K562 (cell line): ENCODE measurements at regions not wholly inside any gene's neighbourhood (a gene's known extent, or its start where the extent isn't known, plus 50 kb on each side); places are given as distances from the start of the nearest gene placed in this dataset.

Experiments used
- ATAC-seq: fragments of 200-7000 bp; cut with Tn5 transposase; 3 replicates; pipeline ENCODE4 v1.9.1; 2020; ENCODE audit warnings: moderate library complexity
- BruUV-seq: library from RNA; stranded (reverse); fragments of 400-500 nt; replicated peaks from 2 replicates; lab custom pipeline; 2021; lab: Mats Ljungman, UMichigan
- CTCF ChIA-PET: fragments of 300-600 bp; formaldehyde crosslinking; extraction: SDS; loops from one replicate; lab custom pipeline; 2021; ENCODE audit warnings: low intra/inter-chr PET ratio; lab: Yijun Ruan, JAX
- POLR2A ChIA-PET: fragments of 300-600, 350-650 bp; sonication (Branson Sonifier 250); formaldehyde crosslinking; extraction: SDS; loops from one replicate; lab custom pipeline; 2021; ENCODE audit warnings: antibody characterized with exemption, inconsistent platforms; lab: Yijun Ruan, JAX
- DNase-seq, 4 experiments: peaks; one replicate each; pipeline versions ENCODE4 v3.0.0 to v3.0.0-alpha.2; 2011 to 2018; ENCODE audit warnings: low spot score in 3 of 4, mixed read lengths in 3 of 4; ENCODE audit errors: extremely low read depth in 1 of 4
- FAIRE-seq: peaks from 2 replicates; lab custom pipeline; 2011; peaks lifted over from hg19 to GRCh38; lab: Jason Lieb, UNC
- H2AFZ ChIP-seq: 2 replicates; pipeline ENCODE4 v1.6.0; 2011; ENCODE audit warnings: low read depth, low read length, control low read depth, inconsistent platforms
- H3K27ac ChIP-seq: fragments of 200-600 bp; 3 replicates; pipeline ENCODE4 v1.8.0; 2011; ENCODE audit warnings: low read depth, mild to moderate bottlenecking, control low read depth, inconsistent platforms, low read length, moderate library complexity, mixed read lengths; ENCODE audit errors: extremely low read depth
- H3K27me3 ChIP-seq, 2 experiments: fragments of 300-600 bp in 1 of 2; 2 replicates in 1 of 2; 3 replicates in 1 of 2; pipeline versions ENCODE4 v1.6.0 to v1.8.0; 2011; ENCODE audit warnings: inconsistent platforms in 2 of 2, low read length in 2 of 2, mild to moderate bottlenecking in 1 of 2, mixed read lengths in 1 of 2, moderate library complexity in 1 of 2; ENCODE audit not compliant: control insufficient read depth in 2 of 2, insufficient read depth in 2 of 2
- H3K36me3 ChIP-seq: fragments of 300-600 bp; 3 replicates; pipeline ENCODE4 v1.8.0; 2011; ENCODE audit warnings: mild to moderate bottlenecking, low read length, inconsistent platforms; ENCODE audit not compliant: control insufficient read depth, insufficient read depth
- H3K4me1 ChIP-seq, 2 experiments: fragments of 200-600 bp in 1 of 2; replicated peaks in 1 of 2; 2 replicates in 1 of 2; 3 replicates in 1 of 2; pipeline versions ENCODE4 v1.5.1 to v1.8.0; 2011; ENCODE audit warnings: inconsistent platforms in 2 of 2, low read length in 2 of 2, mild to moderate bottlenecking in 1 of 2, mixed read lengths in 1 of 2, moderate library complexity in 1 of 2; ENCODE audit not compliant: control insufficient read depth in 2 of 2, insufficient read depth in 2 of 2
- H3K4me2 ChIP-seq: 2 replicates; pipeline ENCODE4 v1.6.1; 2011; ENCODE audit warnings: low read length, control low read depth, inconsistent platforms, mixed read lengths; ENCODE audit not compliant: insufficient read depth
- H3K4me3 ChIP-seq: fragments of 200-600 bp; sonication (generic), shearing (Covaris generic); 2 replicates; pipeline ENCODE4 v1.5.1; 2016; ENCODE audit warnings: control low read depth, inconsistent platforms
- H3K79me2 ChIP-seq: fragments of 200-600 bp; 3 replicates; pipeline ENCODE4 v1.8.0; 2011; ENCODE audit warnings: low read length, inconsistent platforms; ENCODE audit not compliant: control insufficient read depth, insufficient read depth
- H3K9ac ChIP-seq, 2 experiments: 2 replicates each; pipeline versions ENCODE4 v1.6.0 to v1.6.1; 2011; ENCODE audit warnings: low read depth in 2 of 2, low read length in 2 of 2, control low read depth in 1 of 2, inconsistent platforms in 1 of 2, mild to moderate bottlenecking in 1 of 2, mixed read lengths in 1 of 2; ENCODE audit not compliant: insufficient read depth in 1 of 2
- H3K9me1 ChIP-seq: one replicate; pipeline ENCODE4 v1.6.0; 2011; ENCODE audit warnings: inconsistent platforms, mild to moderate bottlenecking, low read length, moderate library complexity; ENCODE audit not compliant: control insufficient read depth, insufficient read depth
- H3K9me3 ChIP-seq: replicated peaks from 2 replicates; pipeline ENCODE4 v1.5.1; 2011; ENCODE audit warnings: low read depth, low read length, inconsistent platforms; ENCODE audit not compliant: control insufficient read depth, insufficient read depth
- H4K20me1 ChIP-seq: replicated peaks from 2 replicates; pipeline ENCODE4 v1.6.1; 2011; ENCODE audit warnings: low read length, inconsistent platforms, mixed read lengths; ENCODE audit not compliant: control insufficient read depth, insufficient read depth
- E2F6 ChIP-seq, 2 experiments: IDR thresholded peaks; 2 replicates each; pipeline ENCODE4 v1.6.1; 2011; ENCODE audit warnings: borderline replicate concordance in 1 of 2, control low read depth in 1 of 2, low read depth in 1 of 2, low read length in 1 of 2, mild to moderate bottlenecking in 1 of 2, mixed read lengths in 1 of 2, moderate library complexity in 1 of 2; ENCODE audit not compliant: insufficient read depth in 1 of 2, insufficient read length in 1 of 2, poor library complexity in 1 of 2, severe bottlenecking in 1 of 2; ENCODE audit errors: extremely low read depth in 1 of 2
- MBD1 ChIP-seq: fragments of 250-450 bp; sonication (Bioruptor Pico); IDR thresholded peaks from 2 replicates; pipeline ENCODE4 v1.8.0; 2022; ENCODE audit warnings: inconsistent platforms
- POLR2AphosphoS2 ChIP-seq: IDR thresholded peaks from 2 replicates; pipeline ENCODE4 v1.6.1; 2012; ENCODE audit warnings: low read length, improper control_type of control experiment
- ZNF24 ChIP-seq: fragments of 450-650 bp; IDR thresholded peaks from 2 replicates; pipeline ENCODE4 v1.6.1; 2016
- ZNF280B ChIP-seq: fragments of 250-450 bp; sonication (Bioruptor Pico); IDR thresholded peaks from 2 replicates; pipeline ENCODE4 v1.5.1; 2021; ENCODE audit warnings: mild to moderate bottlenecking
- ZNF583 ChIP-seq: fragments of 250-450 bp; sonication (Bioruptor Pico); IDR thresholded peaks from 2 replicates; pipeline ENCODE4 v1.4.0; 2020
- WGBS: fragments of 100-300 bp; shearing (Covaris generic); methylation state at CpG from one replicate; pipeline ENCODE4 v1.1.6; 2016; ENCODE audit warnings: low coverage, mixed read lengths; ENCODE audit not compliant: insufficient coverage; ENCODE audit errors: missing lambda C conversion rate; 5-methylcytosine and 5-hydroxymethylcytosine counted together
- in situ Hi-C: fragments of 300-500 bp; cut with MboI; formaldehyde crosslinking; loops from 4 replicates; pipeline ENCODE4 v1.15.0; 2018; ENCODE audit warnings: inconsistent platforms, mixed read lengths
- intact Hi-C: fragments of 100-400 bp; cut with micrococcal nuclease; formaldehyde crosslinking; loops from 2 replicates; pipeline ENCODE4 v1.14.2; 2022
- TF ChIP-seq, protein P1 (sequence below), 2 experiments: fragments of 250-450 bp in 1 of 2; fragments of 450-650 bp in 1 of 2; sonication (Bioruptor Pico) in 1 of 2; IDR thresholded peaks; 2 replicates each; pipeline versions ENCODE4 v1.6.1 to v1.8.0; 2016 to 2021; ENCODE audit warnings: mild to moderate bottlenecking in 2 of 2, moderate library complexity in 2 of 2, missing compliant biosample characterization in 1 of 2, missing genetic modification characterization in 1 of 2

GRCh38 chrX:125203737-125204578, 115.7 kb upstream of the TEX13C start:
- 3% methylated on average over 5 of the region's 63 CpGs for WGBS
- Histone ChIP-seq H3K9me1 (no peaks in the 10 kb centered on the region), H3K27me3 (peaks cover 2 to 13% of the 10 kb centered on the region in 2 experiments; a peak in 2 of 5 replicates), H3K4me1 (peaks cover 0 to 24% of the 10 kb centered on the region in 2 experiments; a peak in 3 of 5 replicates), H2AFZ (peak overlapping the region; percentile 88), H3K9ac (peak overlapping the region; percentile 20 to 86; a peak in 3 of 4 replicates), H3K79me2 (no peaks in the 10 kb centered on the region), H3K9me3 (no peaks in the 10 kb centered on the region), H4K20me1 (no peaks in the 10 kb centered on the region), H3K4me3 (peak overlapping the region; percentile 35), H3K36me3 (no peaks in the 10 kb centered on the region), H3K4me2 (peak overlapping the region; percentile 79), H3K27ac (no peak overlapping the region)
- ChIA-PET POLR2A (interaction anchor here (0.5 to 1.5 kb wide), 4 partner anchors 11 to 66 kb away, joined by 3 to 10 read pairs (median 3); no protein-coding TSS in a partner anchor), CTCF (no interaction called here)
- TF ChIP-seq, protein P1, sequence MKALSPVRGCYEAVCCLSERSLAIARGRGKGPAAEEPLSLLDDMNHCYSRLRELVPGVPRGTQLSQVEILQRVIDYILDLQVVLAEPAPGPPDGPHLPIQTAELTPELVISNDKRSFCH (CRISPR knock-in tag; IDR thresholded peaks at IDR 0.05) = no peak
- TF ChIP-seq, protein P1 (tag; IDR thresholded peaks at IDR 0.05) = no peak
- TF ChIP-seq ZNF583 (CRISPR knock-in tag) (no peak), ZNF24 (no peak), ZNF280B (no peak), E2F6 (IDR thresholded peaks at IDR 0.05; ENCODE audit: borderline replicate concordance in 1 of 2, extremely low read depth in 1 of 2, insufficient read depth in 1 of 2, insufficient read length in 1 of 2, low read depth in 1 of 2, low read length in 1 of 2, poor library complexity in 1 of 2, severe bottlenecking in 1 of 2) (peak in 1 of 2 experiments; percentile 11), MBD1 (CRISPR knock-in tag) (no peak), POLR2AphosphoS2 (no peak)
- ATAC-seq = peak; percentile 88
- in situ Hi-C loops = no loop called here
- DNase-seq = peak in 3 of 4 experiments; percentile 5 to 15 (median 10)
- BruUV-seq = no TSS peak
- intact Hi-C loops = no loop called here
- FAIRE-seq = no peak
